IMR-90 (cell line): ENCODE measurements at regions not wholly inside any gene's neighbourhood (a gene's known extent, or its start where the extent isn't known, plus 50 kb on each side); places are given as distances from the start of the nearest gene placed in this dataset.

ENCODE experiments used
- ATAC-seq: fragments of 200-7000 bp; cut with Tn5 transposase; 2 replicates; pipeline ENCODE4 v1.9.1; 2020; ENCODE audit warnings: low read depth, mild to moderate bottlenecking, moderate library complexity
- BruUV-seq: library from RNA; stranded (reverse); fragments of 400-500 nt; replicated peaks from 2 replicates; lab custom pipeline; 2021; lab: Mats Ljungman, UMichigan
- CTCF ChIA-PET: fragments of 300-600 bp; formaldehyde crosslinking; extraction: SDS; loops from one replicate; lab custom pipeline; 2021; ENCODE audit warnings: antibody characterized with exemption; lab: Yijun Ruan, JAX
- POLR2A ChIA-PET: fragments of 300-600 bp; sonication (Branson Sonifier 250); formaldehyde crosslinking; loops from one replicate; lab custom pipeline; 2022; ENCODE audit warnings: antibody characterized with exemption; ENCODE audit not compliant: unreplicated experiment; lab: Charles Lee
- DNase-seq: peaks from one replicate; pipeline ENCODE4 v3.0.0; 2013
- H2AFZ ChIP-seq: replicated peaks from 2 replicates; pipeline ENCODE3; 2013; ENCODE audit warnings: low read length, mild to moderate bottlenecking; ENCODE audit not compliant: poor library complexity
- H2AK5ac ChIP-seq: 2 replicates; pipeline ENCODE4 v1.6.1; 2013; ENCODE audit warnings: low read depth, low read length, inconsistent platforms
- H2AK9ac ChIP-seq: replicated peaks from 2 replicates; pipeline ENCODE3; 2013; ENCODE audit warnings: mild to moderate bottlenecking, low read depth, low read length, moderate library complexity; ENCODE audit not compliant: poor library complexity
- H2BK120ac ChIP-seq: 2 replicates; pipeline ENCODE4 v1.6.1; 2013; ENCODE audit warnings: low read depth, low read length, inconsistent platforms
- H2BK15ac ChIP-seq: 3 replicates; pipeline ENCODE4 v1.6.1; 2013; ENCODE audit warnings: low read depth, low read length, inconsistent platforms
- H2BK20ac ChIP-seq: 2 replicates; pipeline ENCODE4 v1.6.1; 2013; ENCODE audit warnings: low read depth, mild to moderate bottlenecking, inconsistent platforms, low read length, moderate library complexity
- H2BK5ac ChIP-seq: 2 replicates; pipeline ENCODE4 v1.6.1; 2013; ENCODE audit warnings: mild to moderate bottlenecking, low read depth, low read length, inconsistent platforms; ENCODE audit not compliant: poor library complexity, severe bottlenecking
- H3K14ac ChIP-seq: replicated peaks from 2 replicates; pipeline ENCODE4 v1.6.1; 2013; ENCODE audit warnings: low read depth, low read length, inconsistent platforms
- H3K18ac ChIP-seq: 2 replicates; pipeline ENCODE4 v1.6.1; 2013; ENCODE audit warnings: low read depth, low read length, control low read depth
- H3K23ac ChIP-seq: 2 replicates; pipeline ENCODE4 v1.6.1; 2013; ENCODE audit warnings: low read depth, low read length, inconsistent platforms
- H3K27ac ChIP-seq: 2 replicates; pipeline ENCODE4 v1.5.1; 2013; ENCODE audit warnings: mild to moderate bottlenecking, control low read depth, low read length; ENCODE audit not compliant: insufficient read depth
- H3K27me3 ChIP-seq: 2 replicates; pipeline ENCODE4 v1.6.1; 2013; ENCODE audit warnings: low read length; ENCODE audit not compliant: control insufficient read depth, insufficient read depth
- H3K36me3 ChIP-seq: 2 replicates; pipeline ENCODE4 v1.6.1; 2013; ENCODE audit warnings: low read length, mixed read lengths; ENCODE audit not compliant: control insufficient read depth, insufficient read depth
- H3K4ac ChIP-seq: 2 replicates; pipeline ENCODE4 v1.6.1; 2013; ENCODE audit warnings: low read depth, low read length, inconsistent platforms
- H3K4me1 ChIP-seq: 2 replicates; pipeline ENCODE4 v1.6.1; 2013; ENCODE audit warnings: low read length, mixed read lengths; ENCODE audit not compliant: control insufficient read depth, insufficient read depth
- H3K4me2 ChIP-seq: 2 replicates; pipeline ENCODE4 v1.6.1; 2013; ENCODE audit warnings: low read depth, mild to moderate bottlenecking, control low read depth, low read length, moderate library complexity
- H3K4me3 ChIP-seq: 2 replicates; pipeline ENCODE4 v1.5.1; 2013; ENCODE audit warnings: low read depth, mild to moderate bottlenecking, control low read depth, low read length, moderate library complexity; ENCODE audit not compliant: insufficient read depth
- H3K56ac ChIP-seq: 2 replicates; pipeline ENCODE4 v1.6.1; 2013; ENCODE audit warnings: low read length, inconsistent platforms; ENCODE audit not compliant: insufficient read depth; ENCODE audit errors: extremely low read depth
- H3K79me1 ChIP-seq, 2 experiments: 2 replicates each; pipeline ENCODE4 v1.6.1; 2013; ENCODE audit warnings: low read length in 2 of 2, inconsistent platforms in 1 of 2, low read depth in 1 of 2
- H3K9ac ChIP-seq: 2 replicates; pipeline ENCODE4 v1.6.1; 2013; ENCODE audit warnings: low read depth, low read length, control low read depth
- H3K9me1 ChIP-seq: 2 replicates; pipeline ENCODE4 v1.6.1; 2013; ENCODE audit warnings: low read length, inconsistent platforms; ENCODE audit not compliant: insufficient read depth
- H3K9me3 ChIP-seq: 2 replicates; pipeline ENCODE4 v1.6.1; 2013; ENCODE audit warnings: low read length; ENCODE audit not compliant: control insufficient read depth, insufficient read depth
- H4K20me1 ChIP-seq: 2 replicates; pipeline ENCODE4 v1.6.1; 2013; ENCODE audit warnings: low read length, inconsistent platforms; ENCODE audit not compliant: insufficient read depth
- H4K5ac ChIP-seq: 2 replicates; pipeline ENCODE4 v1.6.1; 2013; ENCODE audit warnings: mild to moderate bottlenecking, low read depth, low read length, control low read depth
- H4K8ac ChIP-seq, 2 experiments: 2 replicates each; pipeline ENCODE4 v1.6.1; 2013; ENCODE audit warnings: low read depth in 2 of 2, low read length in 2 of 2, control low read depth in 1 of 2, inconsistent platforms in 1 of 2
- H4K91ac ChIP-seq: 2 replicates; pipeline ENCODE4 v1.6.1; 2013; ENCODE audit warnings: low read depth, low read length, inconsistent platforms; ENCODE audit not compliant: insufficient read depth
- CHD1 ChIP-seq: IDR thresholded peaks from 2 replicates; pipeline ENCODE4 v1.6.1; 2012; ENCODE audit warnings: low read depth, low read length, improper control_type of control experiment
- ELK1 ChIP-seq: fragments of 150-350 bp; IDR thresholded peaks from 2 replicates; pipeline ENCODE4 v1.6.1; 2016; ENCODE audit warnings: low read depth, mild to moderate bottlenecking, low read length, moderate library complexity, borderline replicate concordance
- MAZ ChIP-seq: IDR thresholded peaks from 2 replicates; pipeline ENCODE4 v1.6.1; 2012; ENCODE audit warnings: low read depth, mild to moderate bottlenecking, low read length, improper control_type of control experiment, moderate library complexity, borderline replicate concordance
- WGBS, 2 experiments: methylation state at CpG; one replicate each; pipeline versions ENCODE4 v1.1.5 to v1.1.7; 2013; ENCODE audit warnings: missing lambda C conversion rate in 2 of 2; ENCODE audit not compliant: insufficient read length in 1 of 2; ENCODE audit errors: extremely low coverage in 2 of 2; 5-methylcytosine and 5-hydroxymethylcytosine counted together
- dilution Hi-C: fragments of 300-500 bp; cut with HindIII; formaldehyde crosslinking; loops from one replicate; pipeline ENCODE4 v1.14.3; 2018; ENCODE audit warnings: low sequenced_read_pairs; ENCODE audit not compliant: unreplicated experiment
- in situ Hi-C: fragments of 300-500 bp; cut with MboI; formaldehyde crosslinking; loops from 3 replicates; pipeline ENCODE4 v1.14.3; 2019; ENCODE audit warnings: low sequenced_read_pairs, inconsistent platforms, mixed read lengths
- intact Hi-C: fragments of 100-400 bp; cut with micrococcal nuclease; formaldehyde crosslinking; loops from 2 replicates; pipeline ENCODE4 v1.10.0; 2022
- TF ChIP-seq, protein P1 (sequence below): fragments of 150-350 bp; IDR thresholded peaks from 2 replicates; pipeline ENCODE4 v1.6.1; 2017; ENCODE audit warnings: mild to moderate bottlenecking, antibody characterized with exemption, low read length, low read depth

DNA sequence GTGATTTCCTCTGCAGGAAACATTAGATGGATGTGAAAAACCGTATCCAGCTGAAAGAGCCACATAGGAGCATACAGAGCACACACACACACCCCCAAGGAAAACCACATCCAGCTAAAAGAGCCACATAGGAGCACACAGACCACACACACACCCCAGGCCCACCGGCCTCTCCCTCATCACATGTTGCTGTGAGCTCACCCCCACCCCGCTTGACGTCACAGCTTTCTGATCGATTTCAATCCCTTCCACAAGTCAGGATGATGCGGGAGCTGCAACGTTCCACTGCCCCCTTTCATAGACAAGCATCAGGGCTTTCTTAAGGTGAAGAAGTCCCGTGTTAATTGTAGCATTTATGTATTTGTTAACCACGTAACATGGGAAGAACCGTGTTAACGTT lies 72.4 kb upstream of the SOX1 start:
- POLR2A ChIA-PET = no interaction called here
- TF ChIP-seq ELK1 (no peak), MAZ (no peak), CHD1 (no peak)
- TF ChIP-seq, protein P1, sequence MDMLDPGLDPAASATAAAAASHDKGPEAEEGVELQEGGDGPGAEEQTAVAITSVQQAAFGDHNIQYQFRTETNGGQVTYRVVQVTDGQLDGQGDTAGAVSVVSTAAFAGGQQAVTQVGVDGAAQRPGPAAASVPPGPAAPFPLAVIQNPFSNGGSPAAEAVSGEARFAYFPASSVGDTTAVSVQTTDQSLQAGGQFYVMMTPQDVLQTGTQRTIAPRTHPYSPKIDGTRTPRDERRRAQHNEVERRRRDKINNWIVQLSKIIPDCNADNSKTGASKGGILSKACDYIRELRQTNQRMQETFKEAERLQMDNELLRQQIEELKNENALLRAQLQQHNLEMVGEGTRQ = no peak
- no peaks in the 10 kb centered on the region for H3K36me3 ChIP-seq

More for the DNA sequence above, 72.4 kb upstream of the SOX1 start:
- intact Hi-C loops (no loop called here), in situ Hi-C loops (no loop called here), dilution Hi-C loops (no loop called here)
- no peak overlapping the region for H2AK5ac ChIP-seq
- CTCF ChIA-PET = no interaction called here
- no peak overlapping the region for H3K18ac ChIP-seq
- H4K5ac ChIP-seq = no peak overlapping the region
- BruUV-seq = no TSS peak
- no peak overlapping the region for H4K91ac ChIP-seq
- H3K27ac ChIP-seq = no peak overlapping the region
- no peaks in the 10 kb centered on the region for H3K9me1 ChIP-seq
- no peak overlapping the region for H3K4ac ChIP-seq
- no peak overlapping the region for H3K9ac ChIP-seq
- H2BK5ac ChIP-seq = no peak overlapping the region
- H3K27me3 ChIP-seq = no peaks in the 10 kb centered on the region
- no peak overlapping the region for H2AFZ ChIP-seq
- no peaks in the 10 kb centered on the region for H3K4me1 ChIP-seq
- H3K14ac ChIP-seq = no peak overlapping the region
- no peaks in the 10 kb centered on the region for H3K79me1 ChIP-seq
- H3K23ac ChIP-seq = no peak overlapping the region
- H3K4me2 ChIP-seq = no peak overlapping the region
- H4K20me1 ChIP-seq = no peaks in the 10 kb centered on the region
- H2BK15ac ChIP-seq = no peak overlapping the region
- no peak for DNase-seq
- no peak overlapping the region for H2AK9ac ChIP-seq
- H3K4me3 ChIP-seq = no peak overlapping the region
- H4K8ac ChIP-seq = no peak overlapping the region
- ATAC-seq = no peak
- WGBS, 2 experiments = 94% methylated on average over 3 of the region's 11 CpGs; no CpG with 5 or more reads in 1 of the 2 experiments
- H2BK20ac ChIP-seq = no peak overlapping the region
- no peak overlapping the region for H3K56ac ChIP-seq
- no peak overlapping the region for H2BK120ac ChIP-seq
- peaks cover 33% of the 10 kb centered on the region for H3K9me3 ChIP-seq
